CD4-positive, alpha-beta T cell (primary cell): ENCODE measurements at regions not wholly inside any gene's neighbourhood (a gene's known extent, or its start where the extent isn't known, plus 50 kb on each side); places are given as distances from the start of the nearest gene placed in this dataset.

ENCODE experiments used
- ATAC-seq: fragments of 200-7000 bp; cut with Tn5 transposase; one replicate; pipeline ENCODE4 v1.10.0; 2022; ENCODE audit warnings: mild to moderate bottlenecking; ENCODE audit not compliant: poor library complexity
- CTCF ChIA-PET: fragments of 350-600 bp; sonication (Branson Sonifier 250); formaldehyde crosslinking; loops from one replicate; lab custom pipeline; 2021; ENCODE audit warnings: antibody characterized with exemption, inconsistent platforms; lab: Charles Lee
- POLR2A ChIA-PET: fragments of 350-600 bp; sonication (Branson Sonifier 250); formaldehyde crosslinking; loops from one replicate; lab custom pipeline; 2021; ENCODE audit warnings: antibody characterized with exemption, inconsistent platforms; lab: Charles Lee
- DNase-seq, 14 experiments: peaks; one replicate each; pipeline ENCODE4 v3.0.0-alpha.2; 2013 to 2020; ENCODE audit warnings: mixed read lengths in 2 of 14
- H3K27ac ChIP-seq, 2 donors: one replicate each; pipeline versions ENCODE4 v1.5.1 to v1.7.0; 2013; ENCODE audit warnings: low read length in 2 of 2, low read depth in 1 of 2, mild to moderate bottlenecking in 1 of 2
- H3K27me3 ChIP-seq, 2 experiments: 1 replicate in 1 of 2; 2 replicates in 1 of 2; pipeline versions ENCODE4 v1.6.1 to v1.7.0; 2013; ENCODE audit warnings: low read length in 2 of 2, control low read depth in 1 of 2, mild to moderate bottlenecking in 1 of 2, moderate library complexity in 1 of 2; ENCODE audit not compliant: insufficient read depth in 2 of 2, control insufficient read depth in 1 of 2
- H3K36me3 ChIP-seq: one replicate; pipeline ENCODE4 v1.6.1; 2013; ENCODE audit warnings: low read length, control low read depth; ENCODE audit not compliant: insufficient read depth
- H3K4me1 ChIP-seq: one replicate; pipeline ENCODE4 v1.6.1; 2013; ENCODE audit warnings: low read length, control low read depth; ENCODE audit not compliant: insufficient read depth
- H3K4me3 ChIP-seq: one replicate; pipeline ENCODE4 v1.5.1; 2013; ENCODE audit warnings: mild to moderate bottlenecking, low read length, moderate library complexity
- H3K9me3 ChIP-seq, 2 experiments: 1 replicate in 1 of 2; 2 replicates in 1 of 2; pipeline versions ENCODE4 v1.6.1 to v1.7.0; 2013; ENCODE audit warnings: low read length in 2 of 2, mild to moderate bottlenecking in 2 of 2, control low read depth in 1 of 2, moderate library complexity in 1 of 2; ENCODE audit not compliant: control insufficient read depth in 1 of 2, insufficient read depth in 1 of 2
- H3K27ac Mint-ChIP-seq: one replicate; pipeline ENCODE4 v1.8.0; 2020; ENCODE audit warnings: mixed read lengths
- H3K27me3 Mint-ChIP-seq: one replicate; pipeline ENCODE4 v1.8.0; 2021; ENCODE audit warnings: mixed read lengths
- H3K36me3 Mint-ChIP-seq: one replicate; pipeline ENCODE4 v1.8.0; 2021; ENCODE audit warnings: low read depth, mixed read lengths
- H3K4me1 Mint-ChIP-seq: one replicate; pipeline ENCODE4 v1.8.0; 2021; ENCODE audit warnings: low read depth, mixed read lengths
- H3K4me3 Mint-ChIP-seq: one replicate; pipeline ENCODE4 v1.8.0; 2020; ENCODE audit warnings: mild to moderate bottlenecking, mixed read lengths
- H3K9me3 Mint-ChIP-seq: one replicate; pipeline ENCODE4 v1.8.0; 2020; ENCODE audit warnings: mixed read lengths
- intact Hi-C, 2 experiments: fragments of 100-400 bp; cut with DNase I in 1 of 2; cut with micrococcal nuclease in 1 of 2; formaldehyde crosslinking; loops; one replicate each; pipeline versions ENCODE4 v1.15.1 to v1.9.0; 2023 to 2025; cut with DNase I, micrococcal nuclease
- TF ChIP-seq, protein P1 (sequence below): fragments of 200-600 bp; IDR thresholded peaks from one replicate; pipeline ENCODE4 v1.8.0; 2022; ENCODE audit warnings: antibody characterized with exemption, mild to moderate bottlenecking

DNA sequence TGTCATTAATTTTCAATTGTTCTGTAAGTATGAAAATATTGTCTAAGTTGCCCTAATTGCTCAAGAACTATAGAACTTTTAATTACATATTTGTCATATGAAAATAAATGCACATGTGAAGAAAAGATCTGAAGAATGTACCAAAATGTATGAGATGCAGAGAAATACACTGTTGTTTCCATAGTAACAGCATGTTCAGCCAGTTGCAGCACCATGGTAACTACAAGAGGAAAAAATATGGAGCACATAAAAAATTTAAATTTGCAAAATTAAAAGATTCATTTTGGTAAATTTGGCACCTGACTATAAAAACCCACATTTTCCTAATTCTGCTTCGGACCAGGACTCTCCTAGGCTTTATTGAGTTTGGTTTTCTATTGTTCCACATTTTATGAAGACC is 1170.0 kb upstream of the MIR17HG start:
- CTCF ChIA-PET, result no interaction called here
- H3K36me3 ChIP-seq, result no peaks in the 10 kb centered on the region
- H3K4me3 ChIP-seq, result no peak overlapping the region
- no peak overlapping the region for H3K4me3 Mint-ChIP-seq
- no peak overlapping the region for H3K27ac Mint-ChIP-seq
- POLR2A ChIA-PET, result no interaction called here
- H3K9me3 ChIP-seq, result no peaks in the 10 kb centered on the region
- ATAC-seq (no peak), DNase-seq (no peak)
- TF ChIP-seq, protein P1, sequence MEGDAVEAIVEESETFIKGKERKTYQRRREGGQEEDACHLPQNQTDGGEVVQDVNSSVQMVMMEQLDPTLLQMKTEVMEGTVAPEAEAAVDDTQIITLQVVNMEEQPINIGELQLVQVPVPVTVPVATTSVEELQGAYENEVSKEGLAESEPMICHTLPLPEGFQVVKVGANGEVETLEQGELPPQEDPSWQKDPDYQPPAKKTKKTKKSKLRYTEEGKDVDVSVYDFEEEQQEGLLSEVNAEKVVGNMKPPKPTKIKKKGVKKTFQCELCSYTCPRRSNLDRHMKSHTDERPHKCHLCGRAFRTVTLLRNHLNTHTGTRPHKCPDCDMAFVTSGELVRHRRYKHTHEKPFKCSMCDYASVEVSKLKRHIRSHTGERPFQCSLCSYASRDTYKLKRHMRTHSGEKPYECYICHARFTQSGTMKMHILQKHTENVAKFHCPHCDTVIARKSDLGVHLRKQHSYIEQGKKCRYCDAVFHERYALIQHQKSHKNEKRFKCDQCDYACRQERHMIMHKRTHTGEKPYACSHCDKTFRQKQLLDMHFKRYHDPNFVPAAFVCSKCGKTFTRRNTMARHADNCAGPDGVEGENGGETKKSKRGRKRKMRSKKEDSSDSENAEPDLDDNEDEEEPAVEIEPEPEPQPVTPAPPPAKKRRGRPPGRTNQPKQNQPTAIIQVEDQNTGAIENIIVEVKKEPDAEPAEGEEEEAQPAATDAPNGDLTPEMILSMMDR, result no peak
- no peak overlapping the region for H3K27ac ChIP-seq
- no peaks in the 10 kb centered on the region for H3K36me3 Mint-ChIP-seq
- no peaks in the 10 kb centered on the region for H3K4me1 ChIP-seq
- no peaks in the 10 kb centered on the region for H3K9me3 Mint-ChIP-seq
- no peaks in the 10 kb centered on the region for H3K4me1 Mint-ChIP-seq
- intact Hi-C loops, result no loop called here
- H3K27me3 ChIP-seq, result no peaks in the 10 kb centered on the region
- H3K27me3 Mint-ChIP-seq, result no peaks in the 10 kb centered on the region

DNA sequence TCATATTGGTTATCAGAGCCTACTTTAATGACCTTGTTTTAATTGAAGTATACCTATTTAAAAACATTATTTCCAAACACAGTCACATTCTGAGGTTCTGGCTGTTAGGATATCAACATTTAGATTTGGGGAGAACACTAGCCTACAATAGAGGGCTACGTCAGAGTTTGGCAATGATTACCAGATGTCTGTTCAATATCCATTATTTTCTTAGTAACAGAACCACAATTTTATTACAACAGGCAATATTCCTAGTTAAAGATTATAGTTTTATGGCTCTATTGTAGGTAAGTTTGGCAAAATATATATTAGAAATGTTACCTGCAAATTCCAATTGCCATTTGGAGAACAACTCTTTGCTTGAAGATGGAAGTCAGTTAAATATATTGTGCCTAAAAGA is 1163.1 kb upstream of the MIR17HG start:
- H3K36me3 Mint-ChIP-seq, result no peaks in the 10 kb centered on the region
- TF ChIP-seq, protein P1, result no peak
- DNase-seq (no peak), ATAC-seq (no peak)
- H3K4me3 ChIP-seq, result no peak overlapping the region
- no peaks in the 10 kb centered on the region for H3K36me3 ChIP-seq
- no peaks in the 10 kb centered on the region for H3K4me1 Mint-ChIP-seq
- POLR2A ChIA-PET, result no interaction called here
- H3K27ac ChIP-seq, result no peak overlapping the region
- no peaks in the 10 kb centered on the region for H3K27me3 Mint-ChIP-seq
- H3K27ac Mint-ChIP-seq, result no peak overlapping the region
- intact Hi-C loops, result no loop called here
- CTCF ChIA-PET, result no interaction called here
- no peak overlapping the region for H3K4me3 Mint-ChIP-seq
- H3K27me3 ChIP-seq, result no peaks in the 10 kb centered on the region
- no peaks in the 10 kb centered on the region for H3K4me1 ChIP-seq
- H3K9me3 ChIP-seq, result no peaks in the 10 kb centered on the region
- peaks cover 3% of the 10 kb centered on the region for H3K9me3 Mint-ChIP-seq

DNA sequence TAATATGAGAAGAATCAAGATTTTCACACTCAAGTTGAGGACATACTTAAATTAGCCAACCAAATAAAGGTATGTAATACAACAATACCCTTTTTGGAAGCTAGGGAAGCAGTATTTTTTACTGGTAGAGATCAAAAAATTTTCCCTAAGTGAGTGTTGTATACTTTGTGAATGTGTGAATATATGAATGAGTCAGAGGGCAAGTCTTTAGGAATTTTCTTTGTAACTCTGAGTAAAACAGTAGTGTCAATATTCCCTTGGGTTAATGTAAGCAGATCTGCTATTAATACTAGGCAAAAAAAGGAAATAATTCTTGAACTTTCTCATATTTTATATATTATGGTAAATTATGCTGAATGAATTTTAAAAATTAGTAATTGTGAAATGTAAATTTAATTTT is 1161.8 kb upstream of the MIR17HG start:
- intact Hi-C loops, result no loop called here

More for the DNA sequence above, 1161.8 kb upstream of the MIR17HG start:
- no peaks in the 10 kb centered on the region for H3K27me3 ChIP-seq
- no peak overlapping the region for H3K27ac ChIP-seq
- H3K4me3 ChIP-seq, result no peak overlapping the region
- no peak for ATAC-seq
- TF ChIP-seq, protein P1, result no peak
- no peak overlapping the region for H3K27ac Mint-ChIP-seq
- no peak overlapping the region for H3K4me3 Mint-ChIP-seq
- H3K9me3 Mint-ChIP-seq, result peaks cover 3% of the 10 kb centered on the region
- H3K9me3 ChIP-seq, result no peaks in the 10 kb centered on the region
- no peaks in the 10 kb centered on the region for H3K36me3 Mint-ChIP-seq
- no peaks in the 10 kb centered on the region for H3K36me3 ChIP-seq
- POLR2A ChIA-PET, result no interaction called here
- H3K27me3 Mint-ChIP-seq, result no peaks in the 10 kb centered on the region
- H3K4me1 ChIP-seq, result no peaks in the 10 kb centered on the region
- no peak for DNase-seq
- no peaks in the 10 kb centered on the region for H3K4me1 Mint-ChIP-seq
- CTCF ChIA-PET, result no interaction called here
